ENCODE measurements at regions not wholly inside any gene's neighbourhood (a gene's known extent, or its start where the extent isn't known, plus 50 kb on each side); places are given as distances from the start of the nearest gene placed in this dataset.

DNA sequence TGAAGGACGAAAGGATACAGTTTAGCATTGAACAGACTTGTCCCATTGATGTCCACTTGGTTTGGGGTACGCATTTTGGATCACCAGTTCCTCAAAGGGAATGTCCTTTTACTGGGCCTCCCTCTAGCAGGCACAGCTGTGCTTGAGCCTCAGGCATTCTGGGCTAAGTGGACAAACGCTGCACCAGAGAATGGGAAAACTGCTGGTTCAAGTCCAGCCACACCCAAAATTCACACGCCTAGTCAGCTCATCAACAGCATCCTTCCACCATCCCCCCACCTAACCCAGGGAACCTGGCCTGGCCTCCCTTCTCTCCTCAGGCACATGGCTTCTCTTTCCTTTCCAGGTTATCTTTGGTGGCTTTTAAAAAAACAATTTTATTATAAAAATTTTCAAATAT, 59.1 kb upstream of the ALDH1A3 start:
- no peak for FAIRE-seq

More for the DNA sequence above, 59.1 kb upstream of the ALDH1A3 start:
- ATAC-seq: no peak
- no peaks in the 10 kb centered on the region for H3K36me3 ChIP-seq (ENCODE audit: control insufficient read depth, insufficient read depth, low read length)
- TF ChIP-seq SNAPC5 (CRISPR knock-in tag; IDR thresholded peaks at IDR 0.05) (no peak), BRD9 (IDR thresholded peaks at IDR 0.05; ENCODE audit: low read depth, partially characterized antibody) (no peak), ARNT (IDR thresholded peaks at IDR 0.05) (no peak), TEAD1 (CRISPR knock-in tag; IDR thresholded peaks at IDR 0.05) (no peak), ZNF3 (CRISPR knock-in tag; IDR thresholded peaks at IDR 0.05) (no peak), MAX (CRISPR knock-in tag; IDR thresholded peaks at IDR 0.05) (no peak), KLF1 (tag; IDR thresholded peaks at IDR 0.05) (no peak), ELK1 (CRISPR knock-in tag; IDR thresholded peaks at IDR 0.05) (no peak), ZNF586 (CRISPR knock-in tag; conservative IDR thresholded peaks at IDR 0.05) (no peak), ARHGAP35 (IDR thresholded peaks at IDR 0.05; ENCODE audit: partially characterized antibody) (no peak), DNMT1 (IDR thresholded peaks at IDR 0.05) (no peak)
- TF ChIP-seq, protein P1, sequence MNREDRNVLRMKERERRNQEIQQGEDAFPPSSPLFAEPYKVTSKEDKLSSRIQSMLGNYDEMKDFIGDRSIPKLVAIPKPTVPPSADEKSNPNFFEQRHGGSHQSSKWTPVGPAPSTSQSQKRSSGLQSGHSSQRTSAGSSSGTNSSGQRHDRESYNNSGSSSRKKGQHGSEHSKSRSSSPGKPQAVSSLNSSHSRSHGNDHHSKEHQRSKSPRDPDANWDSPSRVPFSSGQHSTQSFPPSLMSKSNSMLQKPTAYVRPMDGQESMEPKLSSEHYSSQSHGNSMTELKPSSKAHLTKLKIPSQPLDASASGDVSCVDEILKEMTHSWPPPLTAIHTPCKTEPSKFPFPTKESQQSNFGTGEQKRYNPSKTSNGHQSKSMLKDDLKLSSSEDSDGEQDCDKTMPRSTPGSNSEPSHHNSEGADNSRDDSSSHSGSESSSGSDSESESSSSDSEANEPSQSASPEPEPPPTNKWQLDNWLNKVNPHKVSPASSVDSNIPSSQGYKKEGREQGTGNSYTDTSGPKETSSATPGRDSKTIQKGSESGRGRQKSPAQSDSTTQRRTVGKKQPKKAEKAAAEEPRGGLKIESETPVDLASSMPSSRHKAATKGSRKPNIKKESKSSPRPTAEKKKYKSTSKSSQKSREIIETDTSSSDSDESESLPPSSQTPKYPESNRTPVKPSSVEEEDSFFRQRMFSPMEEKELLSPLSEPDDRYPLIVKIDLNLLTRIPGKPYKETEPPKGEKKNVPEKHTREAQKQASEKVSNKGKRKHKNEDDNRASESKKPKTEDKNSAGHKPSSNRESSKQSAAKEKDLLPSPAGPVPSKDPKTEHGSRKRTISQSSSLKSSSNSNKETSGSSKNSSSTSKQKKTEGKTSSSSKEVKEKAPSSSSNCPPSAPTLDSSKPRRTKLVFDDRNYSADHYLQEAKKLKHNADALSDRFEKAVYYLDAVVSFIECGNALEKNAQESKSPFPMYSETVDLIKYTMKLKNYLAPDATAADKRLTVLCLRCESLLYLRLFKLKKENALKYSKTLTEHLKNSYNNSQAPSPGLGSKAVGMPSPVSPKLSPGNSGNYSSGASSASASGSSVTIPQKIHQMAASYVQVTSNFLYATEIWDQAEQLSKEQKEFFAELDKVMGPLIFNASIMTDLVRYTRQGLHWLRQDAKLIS (CRISPR knock-in tag; IDR thresholded peaks at IDR 0.05): no peak
- TF ChIP-seq, protein P2, sequence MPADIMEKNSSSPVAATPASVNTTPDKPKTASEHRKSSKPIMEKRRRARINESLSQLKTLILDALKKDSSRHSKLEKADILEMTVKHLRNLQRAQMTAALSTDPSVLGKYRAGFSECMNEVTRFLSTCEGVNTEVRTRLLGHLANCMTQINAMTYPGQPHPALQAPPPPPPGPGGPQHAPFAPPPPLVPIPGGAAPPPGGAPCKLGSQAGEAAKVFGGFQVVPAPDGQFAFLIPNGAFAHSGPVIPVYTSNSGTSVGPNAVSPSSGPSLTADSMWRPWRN (IDR thresholded peaks at IDR 0.05; ENCODE audit: low read depth): no peak
- no peak overlapping the region for H3K4me3 ChIP-seq
- DNase-seq (ENCODE audit: extremely low read depth in 1 of 4, low spot score in 3 of 4): no peak
- H3K79me2 ChIP-seq (ENCODE audit: control insufficient read depth, insufficient read depth, low read length): no peaks in the 10 kb centered on the region
- H3K9me1 ChIP-seq (ENCODE audit: control insufficient read depth, insufficient read depth, low read length): no peaks in the 10 kb centered on the region
- no peak overlapping the region for H3K27ac ChIP-seq (ENCODE audit: extremely low read depth, low read depth, low read length)
- no peak overlapping the region for H3K9ac ChIP-seq (ENCODE audit: insufficient read depth in 1 of 2, low read depth in 2 of 2, low read length in 2 of 2)
- POLR2A ChIA-PET: no interaction called here
- WGBS (ENCODE audit: insufficient coverage, low coverage, missing lambda C conversion rate): 2% methylated on average over 4 of the region's 4 CpGs
- H3K27me3 ChIP-seq (ENCODE audit: control insufficient read depth in 2 of 2, insufficient read depth in 2 of 2, low read length in 2 of 2): no peaks in the 10 kb centered on the region
- intact Hi-C loops (cut with micrococcal nuclease): no loop called here
- no TSS peak for BruUV-seq (replicated peaks)
- H3K4me1 ChIP-seq (replicated peaks in 1 of 2; ENCODE audit: control insufficient read depth in 2 of 2, insufficient read depth in 2 of 2, low read length in 2 of 2): no peaks in the 10 kb centered on the region
- H3K9me3 ChIP-seq (replicated peaks; ENCODE audit: control insufficient read depth, insufficient read depth, low read depth, low read length): no peaks in the 10 kb centered on the region
- CTCF ChIA-PET (ENCODE audit: low intra/inter-chr PET ratio): no interaction called here
- H2AFZ ChIP-seq (ENCODE audit: low read depth, low read length): no peak overlapping the region
- H3K4me2 ChIP-seq (ENCODE audit: insufficient read depth, low read length): no peak overlapping the region
- in situ Hi-C loops (cut with MboI): no loop called here
- no peaks in the 10 kb centered on the region for H4K20me1 ChIP-seq (replicated peaks; ENCODE audit: control insufficient read depth, insufficient read depth, low read length)

Measured in K562 (cell line).